Mesothelial cell of epicardium (in vitro differentiated cells): ENCODE measurements at regions not wholly inside any gene's neighbourhood (a gene's known extent, or its start where the extent isn't known, plus 50 kb on each side); places are given as distances from the start of the nearest gene placed in this dataset.

Experiments
- DNase-seq, 2 experiments: peaks; one replicate each; pipeline ENCODE4 v3.0.0; 2021; ENCODE audit warnings: low spot score in 2 of 2; ENCODE audit not compliant: unreplicated experiment in 2 of 2
- H3K27ac Mint-ChIP-seq: 2 replicates; pipeline ENCODE4 v1.8.0; 2021; ENCODE audit warnings: mixed read lengths
- H3K27me3 Mint-ChIP-seq: 2 replicates; pipeline ENCODE4 v1.8.0; 2021; ENCODE audit warnings: low read depth, mixed read lengths
- H3K36me3 Mint-ChIP-seq: 2 replicates; pipeline ENCODE4 v1.8.0; 2021; ENCODE audit warnings: mixed read lengths
- H3K4me1 Mint-ChIP-seq: 2 replicates; pipeline ENCODE4 v1.8.0; 2021; ENCODE audit warnings: mixed read lengths
- H3K4me3 Mint-ChIP-seq: 2 replicates; pipeline ENCODE4 v1.8.0; 2021; ENCODE audit warnings: mild to moderate bottlenecking, moderate library complexity, mixed read lengths
- H3K9me3 Mint-ChIP-seq: 2 replicates; pipeline ENCODE4 v1.8.0; 2021; ENCODE audit warnings: mixed read lengths
- TF ChIP-seq, protein P1 (sequence below): fragments of 200-600 bp; sonication (generic); IDR thresholded peaks from one replicate; pipeline ENCODE4 v1.5.0; 2021; ENCODE audit warnings: antibody characterized with exemption; ENCODE audit not compliant: unreplicated experiment

DNA sequence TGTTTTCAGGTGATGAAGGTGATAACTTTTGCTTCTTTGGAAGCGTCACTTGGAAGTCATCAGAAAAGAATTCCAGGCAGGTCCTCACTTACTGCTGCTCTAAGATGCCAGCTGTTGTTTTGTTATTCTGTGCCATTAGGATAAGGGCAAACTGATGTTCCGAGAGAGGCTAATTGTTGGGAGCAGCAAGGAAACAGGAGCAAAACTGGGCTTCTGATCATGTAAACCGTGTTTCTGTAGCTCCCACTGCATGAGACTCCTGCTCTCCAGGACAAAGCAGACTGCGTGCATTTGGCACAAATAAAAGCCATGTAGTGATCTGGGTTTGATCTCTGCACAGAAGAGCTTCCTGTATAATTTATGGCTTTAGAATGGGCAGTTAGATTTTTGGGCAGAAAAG, 248.2 kb downstream of the MAN2A1 start:
- Mint-ChIP-seq H3K4me1 (peaks cover 6% of the 10 kb centered on the region), H3K36me3 (no peaks in the 10 kb centered on the region), H3K4me3 (no peak overlapping the region), H3K9me3 (peaks cover 8% of the 10 kb centered on the region), H3K27ac (no peak overlapping the region), H3K27me3 (no peaks in the 10 kb centered on the region)
- TF ChIP-seq, protein P1, sequence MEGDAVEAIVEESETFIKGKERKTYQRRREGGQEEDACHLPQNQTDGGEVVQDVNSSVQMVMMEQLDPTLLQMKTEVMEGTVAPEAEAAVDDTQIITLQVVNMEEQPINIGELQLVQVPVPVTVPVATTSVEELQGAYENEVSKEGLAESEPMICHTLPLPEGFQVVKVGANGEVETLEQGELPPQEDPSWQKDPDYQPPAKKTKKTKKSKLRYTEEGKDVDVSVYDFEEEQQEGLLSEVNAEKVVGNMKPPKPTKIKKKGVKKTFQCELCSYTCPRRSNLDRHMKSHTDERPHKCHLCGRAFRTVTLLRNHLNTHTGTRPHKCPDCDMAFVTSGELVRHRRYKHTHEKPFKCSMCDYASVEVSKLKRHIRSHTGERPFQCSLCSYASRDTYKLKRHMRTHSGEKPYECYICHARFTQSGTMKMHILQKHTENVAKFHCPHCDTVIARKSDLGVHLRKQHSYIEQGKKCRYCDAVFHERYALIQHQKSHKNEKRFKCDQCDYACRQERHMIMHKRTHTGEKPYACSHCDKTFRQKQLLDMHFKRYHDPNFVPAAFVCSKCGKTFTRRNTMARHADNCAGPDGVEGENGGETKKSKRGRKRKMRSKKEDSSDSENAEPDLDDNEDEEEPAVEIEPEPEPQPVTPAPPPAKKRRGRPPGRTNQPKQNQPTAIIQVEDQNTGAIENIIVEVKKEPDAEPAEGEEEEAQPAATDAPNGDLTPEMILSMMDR = no peak
- DNase-seq = no peak

DNA sequence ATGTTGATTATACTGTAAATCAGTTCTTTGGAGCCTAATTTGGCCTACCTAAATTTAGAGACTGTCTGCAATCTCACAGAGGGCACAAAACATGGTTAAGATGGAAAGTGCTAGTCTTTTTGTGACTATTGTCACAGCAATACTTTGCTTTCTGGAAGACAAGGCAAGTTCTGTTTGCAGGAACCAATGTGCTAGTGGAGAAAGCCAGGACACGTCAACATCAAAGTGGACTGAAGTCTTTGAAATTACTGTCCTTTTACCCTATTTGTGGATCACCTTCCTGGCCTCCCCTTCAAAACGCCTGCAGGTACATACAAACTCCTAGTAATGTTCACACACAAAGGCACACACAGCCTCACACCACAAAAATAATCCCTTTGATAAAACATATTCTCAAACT, 248.7 kb downstream of the MAN2A1 start:
- H3K4me1 Mint-ChIP-seq = peaks cover 6% of the 10 kb centered on the region
- DNase-seq = no peak
- peaks cover 8% of the 10 kb centered on the region for H3K9me3 Mint-ChIP-seq
- no peaks in the 10 kb centered on the region for H3K36me3 Mint-ChIP-seq
- TF ChIP-seq, protein P1 = no peak
- no peaks in the 10 kb centered on the region for H3K27me3 Mint-ChIP-seq
- no peak overlapping the region for H3K27ac Mint-ChIP-seq
- no peak overlapping the region for H3K4me3 Mint-ChIP-seq

- TF ChIP-seq, protein P1 = no peak
- no peak for DNase-seq
- H3K4me3 Mint-ChIP-seq = no peak overlapping the region
- no peak overlapping the region for H3K27ac Mint-ChIP-seq
- peaks cover 8% of the 10 kb centered on the region for H3K9me3 Mint-ChIP-seq
- H3K36me3 Mint-ChIP-seq = no peaks in the 10 kb centered on the region
- H3K4me1 Mint-ChIP-seq = peaks cover 7% of the 10 kb centered on the region
- H3K27me3 Mint-ChIP-seq = peaks cover under 1% of the 10 kb centered on the region
Observed at GRCh38 chr5:109939116-109939682, 249.5 kb downstream of the MAN2A1 start.

GRCh38 chr5:109942646-109943045, 252.9 kb downstream of the MAN2A1 start:
- Mint-ChIP-seq H3K36me3 (no peaks in the 10 kb centered on the region), H3K4me3 (no peak overlapping the region), H3K9me3 (peaks cover 8% of the 10 kb centered on the region), H3K27me3 (peaks cover 21% of the 10 kb centered on the region), H3K4me1 (peaks cover 7% of the 10 kb centered on the region), H3K27ac (no peak overlapping the region)
- TF ChIP-seq, protein P1 = no peak
- no peak for DNase-seq

DNA sequence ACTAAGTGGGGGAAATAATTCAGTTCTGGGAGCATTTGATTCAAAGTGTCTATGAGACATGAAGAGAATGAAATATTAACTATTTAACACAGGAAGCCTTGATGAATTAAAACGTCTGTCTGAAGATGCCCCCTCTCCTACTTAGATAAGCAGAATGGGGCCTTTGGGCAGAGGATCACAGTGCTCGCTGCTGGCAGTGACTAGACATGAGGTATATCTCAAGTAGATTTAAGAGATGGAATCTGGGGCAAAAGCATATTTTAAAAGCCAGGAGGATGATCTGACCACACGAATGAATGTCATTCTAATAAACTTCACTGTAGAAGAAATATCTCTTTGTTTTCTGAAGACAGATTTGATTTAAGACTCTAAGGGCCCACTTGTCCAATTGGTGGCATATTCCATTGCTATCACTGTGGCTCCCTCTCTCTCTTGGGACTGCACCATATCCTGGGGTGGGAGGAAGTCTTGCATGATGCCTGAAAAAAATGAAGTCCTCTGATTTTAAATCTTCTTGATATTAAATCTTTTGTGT, 254.0 kb downstream of the MAN2A1 start:
- Mint-ChIP-seq H3K4me1 (peaks cover 7% of the 10 kb centered on the region), H3K4me3 (no peak overlapping the region), H3K27ac (no peak overlapping the region), H3K36me3 (no peaks in the 10 kb centered on the region), H3K9me3 (peaks cover 8% of the 10 kb centered on the region), H3K27me3 (peaks cover 21% of the 10 kb centered on the region)
- TF ChIP-seq, protein P1 = no peak
- no peak for DNase-seq
